HFF-Myc (cell line): ENCODE measurements at regions not wholly inside any gene's neighbourhood (a gene's known extent, or its start where the extent isn't known, plus 50 kb on each side); places are given as distances from the start of the nearest gene placed in this dataset.
"Not testable (repeated sequence)": the region's sequence is repeated elsewhere in the genome, so short reads cannot be mapped to it uniquely, and the experiment has no call there.

Source experiments
- DNase-seq: peaks from one replicate; pipeline ENCODE4 v3.0.0-alpha.2; 2011; ENCODE audit warnings: low read depth; ENCODE audit errors: extremely low read depth
- H3K4me3 ChIP-seq: replicated peaks from 2 replicates; pipeline ENCODE4 v1.5.1; 2011; ENCODE audit warnings: low read depth, mild to moderate bottlenecking, control low read depth, low read length
- CTCF ChIP-seq: IDR thresholded peaks from 2 replicates; pipeline ENCODE4 v1.5.1; 2012; ENCODE audit warnings: mild to moderate bottlenecking, low read depth, low read length, control low read depth; ENCODE audit errors: missing control alignments

DNA sequence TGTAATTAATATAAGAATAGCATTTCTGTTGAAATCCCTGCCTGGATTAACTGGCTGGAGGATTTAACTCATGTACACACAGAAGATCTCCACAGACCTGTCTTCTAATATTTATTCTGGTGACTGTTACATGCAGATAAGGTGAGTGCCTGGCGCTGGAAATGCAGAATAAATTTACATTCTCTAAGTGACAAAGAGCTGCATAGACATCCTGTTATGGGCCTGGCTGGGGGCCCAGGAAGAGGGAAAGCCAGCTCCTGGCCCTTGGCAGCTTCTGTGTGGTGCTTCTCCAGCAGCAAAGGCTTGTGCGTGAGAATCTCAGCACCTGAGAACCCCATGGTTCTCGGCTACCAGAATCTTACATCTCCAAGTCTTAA is 446.6 kb downstream of the PTPRU start:
- no peak overlapping the region for H3K4me3 ChIP-seq
- no peak for DNase-seq

GRCh38 chr1:29682171-29682918 is 446.0 kb downstream of the PTPRU start:
- no peak overlapping the region for H3K4me3 ChIP-seq
- TF ChIP-seq CTCF: no peak
- DNase-seq: no peak

More for the DNA sequence above, 446.6 kb downstream of the PTPRU start:
- TF ChIP-seq CTCF: no peak

- H3K4me3 ChIP-seq, DNase-seq: not testable (repeated sequence)
Measured at GRCh38 chr1:29681416-29681815, 445.1 kb downstream of the PTPRU start.

DNA sequence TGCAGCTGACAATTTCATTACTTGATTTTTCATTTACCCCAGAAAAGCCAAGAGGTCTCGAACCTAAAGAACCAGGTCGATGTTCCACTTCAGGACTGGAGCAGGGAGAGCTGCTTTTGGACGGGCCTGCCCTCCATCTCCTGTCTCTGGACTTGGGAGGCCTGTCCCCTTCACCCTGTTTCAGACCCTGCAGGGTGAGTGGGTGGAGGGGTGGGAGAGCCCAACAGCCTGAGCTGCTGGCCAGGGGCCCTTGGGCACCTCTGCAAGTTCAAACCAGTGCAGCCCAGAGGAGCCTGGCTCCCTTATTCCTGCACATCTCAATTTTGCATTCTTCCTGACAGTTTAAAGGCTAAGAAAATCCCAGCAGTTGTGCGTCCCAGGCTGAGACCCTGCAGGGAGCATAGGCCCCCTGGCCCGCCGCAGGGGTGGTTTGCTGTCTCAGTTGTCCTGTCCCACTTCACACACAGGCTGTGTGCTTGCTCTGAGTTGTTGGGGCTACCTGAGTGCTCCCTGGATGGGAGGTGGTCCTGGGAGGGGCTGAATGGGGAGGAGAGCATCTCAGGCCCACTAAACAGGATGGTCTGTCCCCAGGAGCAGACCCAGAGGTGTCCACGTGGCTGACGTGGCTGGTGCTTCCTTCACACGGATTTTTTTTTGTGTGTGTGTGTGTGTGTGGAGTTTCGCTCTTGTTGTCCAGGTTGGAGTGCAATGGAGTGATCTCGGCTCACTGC is 443.7 kb downstream of the PTPRU start:
- no peak for DNase-seq
- H3K4me3 ChIP-seq: no peak overlapping the region
- TF ChIP-seq CTCF: no peak

DNA sequence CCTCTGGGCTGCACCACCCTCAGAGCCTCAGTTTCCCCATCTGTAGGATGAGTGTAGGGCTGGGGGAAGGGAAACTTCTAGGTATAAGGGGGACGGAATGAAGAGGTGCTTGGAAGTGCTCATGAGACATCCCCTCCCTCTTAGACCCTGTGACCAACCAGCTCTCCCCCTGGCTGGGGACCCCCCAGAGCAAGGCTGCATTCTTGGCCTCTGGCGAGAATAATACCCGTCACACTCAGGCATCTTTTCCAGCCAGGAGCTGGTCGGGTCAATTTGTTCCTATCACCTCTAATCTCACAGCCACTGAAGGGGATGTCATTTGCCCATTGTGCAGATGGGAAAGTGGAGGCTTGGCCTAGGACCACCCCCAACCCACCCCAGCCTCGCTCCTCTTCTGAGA is 443.0 kb downstream of the PTPRU start:
- no peak for TF ChIP-seq CTCF
- DNase-seq: no peak
- no peak overlapping the region for H3K4me3 ChIP-seq

- H3K4me3 ChIP-seq: no peak overlapping the region
- DNase-seq: peak; percentile 6
- no peak for TF ChIP-seq CTCF
Measured at GRCh38 chr1:29677028-29678024, 441.0 kb downstream of the PTPRU start.
